Testis (tissue), 2 donors: ENCODE measurements at regions not wholly inside any gene's neighbourhood (a gene's known extent, or its start where the extent isn't known, plus 50 kb on each side); places are given as distances from the start of the nearest gene placed in this dataset.

Experiments used
- DNase-seq: peaks from one replicate; pipeline ENCODE4 v3.0.0-alpha.2; 2019
- H3K27ac ChIP-seq, 2 donors: fragments of 200-600 bp; sonication (generic); one replicate each; pipeline ENCODE4 v1.5.1; 2019
- H3K27me3 ChIP-seq: fragments of 200-600 bp; sonication (generic); one replicate; pipeline ENCODE4 v1.5.1; 2019
- H3K36me3 ChIP-seq: fragments of 200-600 bp; sonication (generic); one replicate; pipeline ENCODE4 v1.5.1; 2017; ENCODE audit warnings: low read depth; ENCODE audit errors: missing control alignments
- H3K4me1 ChIP-seq: fragments of 200-600 bp; sonication (generic); one replicate; pipeline ENCODE4 v1.5.1; 2019
- H3K4me3 ChIP-seq, 2 donors: fragments of 200-600 bp; sonication (generic); one replicate each; pipeline ENCODE4 v1.5.1; 2017 to 2019
- H3K9me3 ChIP-seq: fragments of 200-600 bp; sonication (generic); one replicate; pipeline ENCODE4 v1.5.1; 2017
- CTCF ChIP-seq, 3 experiments: fragments of 450-650 bp in 2 of 3; fragments of 200-600 bp in 1 of 3; sonication (generic) in 1 of 3; IDR thresholded peaks; one replicate each; pipeline ENCODE4 v1.5.1; 2016 to 2019; ENCODE audit warnings: antibody characterized with exemption in 3 of 3, mild to moderate bottlenecking in 2 of 3, moderate library complexity in 1 of 3
- POLR2A ChIP-seq: fragments of 450-650 bp; IDR thresholded peaks from one replicate; pipeline ENCODE4 v1.6.1; 2017; ENCODE audit warnings: antibody characterized with exemption, mild to moderate bottlenecking, moderate library complexity
- WGBS, 2 donors: methylation state at CpG; one replicate each; pipeline ENCODE4 v1.1.5; 2018; 5-methylcytosine and 5-hydroxymethylcytosine counted together
- intact Hi-C: fragments of 100-400 bp; cut with DNase I; formaldehyde crosslinking; loops from one replicate; pipeline ENCODE4 v1.15.1; 2023; ENCODE audit warnings: low total_unique reads

GRCh38 chr10:8568401-8568800 lies 513.9 kb downstream of the GATA3 start:
- no peaks in the 10 kb centered on the region for H3K9me3 ChIP-seq
- H3K36me3 ChIP-seq, result no peaks in the 10 kb centered on the region
- no peaks in the 10 kb centered on the region for H3K4me1 ChIP-seq
- no peak overlapping the region for H3K4me3 ChIP-seq
- 66 to 71% methylated on average over 4 of the region's 4 CpGs for WGBS, 2 donors
- no peaks in the 10 kb centered on the region for H3K27me3 ChIP-seq
- TF ChIP-seq POLR2A (no peak), CTCF (IDR thresholded peaks at IDR 0.05) (no peak)
- intact Hi-C loops, result no loop called here
- no peak overlapping the region for H3K27ac ChIP-seq
- DNase-seq, result no peak

- Histone ChIP-seq H3K9me3 (no peaks in the 10 kb centered on the region), H3K27me3 (no peaks in the 10 kb centered on the region), H3K27ac (no peak overlapping the region), H3K4me1 (no peaks in the 10 kb centered on the region), H3K4me3 (no peak overlapping the region), H3K36me3 (no peaks in the 10 kb centered on the region)
- no peak for TF ChIP-seq POLR2A
- TF ChIP-seq CTCF (IDR thresholded peaks at IDR 0.05), result no peak
- no peak for DNase-seq
- intact Hi-C loops, result no loop called here
Measured at GRCh38 chr10:8575620-8576019, 521.1 kb downstream of the GATA3 start.

- Histone ChIP-seq H3K36me3 (no peaks in the 10 kb centered on the region), H3K27me3 (no peaks in the 10 kb centered on the region), H3K27ac (no peak overlapping the region), H3K4me1 (no peaks in the 10 kb centered on the region), H3K4me3 (no peak overlapping the region), H3K9me3 (no peaks in the 10 kb centered on the region)
- intact Hi-C loops, result no loop called here
- no peak for DNase-seq
- 83 to 96% methylated on average over 1 of the region's 1 CpG for WGBS, 2 donors
- no peak for TF ChIP-seq POLR2A
- no peak for TF ChIP-seq CTCF (IDR thresholded peaks at IDR 0.05)
Measured at GRCh38 chr10:8576281-8576680, 521.8 kb downstream of the GATA3 start.

GRCh38 chr10:8576911-8577310 lies 522.4 kb downstream of the GATA3 start:
- Histone ChIP-seq H3K27ac (no peak overlapping the region), H3K27me3 (no peaks in the 10 kb centered on the region), H3K9me3 (no peaks in the 10 kb centered on the region), H3K36me3 (no peaks in the 10 kb centered on the region), H3K4me3 (no peak overlapping the region), H3K4me1 (no peaks in the 10 kb centered on the region)
- no peak for TF ChIP-seq CTCF (IDR thresholded peaks at IDR 0.05)
- intact Hi-C loops, result no loop called here
- DNase-seq, result no peak
- WGBS, 2 donors, result 92% methylated on average over 3 of the region's 3 CpGs

- TF ChIP-seq POLR2A (no peak), CTCF (IDR thresholded peaks at IDR 0.05) (no peak)
- intact Hi-C loops, result no loop called here
- WGBS, 2 donors, result 88 to 91% methylated on average over 7 of the region's 7 CpGs
Measured at GRCh38 chr10:8577686-8578085, 523.2 kb downstream of the GATA3 start.

More at GRCh38 chr10:8577686-8578085, 523.2 kb downstream of the GATA3 start:
- no peak for DNase-seq
- no peak overlapping the region for H3K27ac ChIP-seq
- no peaks in the 10 kb centered on the region for H3K36me3 ChIP-seq
- H3K4me3 ChIP-seq, result no peak overlapping the region
- H3K27me3 ChIP-seq, result no peaks in the 10 kb centered on the region
- H3K4me1 ChIP-seq, result no peaks in the 10 kb centered on the region
- H3K9me3 ChIP-seq, result no peaks in the 10 kb centered on the region
